Hematopoietic multipotent progenitor cell treated with erythropoietin and hydrocortisone succinate and interleukin-3 and kit ligand, for 17 days (in vitro differentiated cells): ENCODE measurements at regions not wholly inside any gene's neighbourhood (a gene's known extent, or its start where the extent isn't known, plus 50 kb on each side); places are given as distances from the start of the nearest gene placed in this dataset.

Experiments used
- DNase-seq: peaks from one replicate; pipeline ENCODE4 v3.0.0-alpha.2; 2015; ENCODE audit warnings: low spot score

DNA sequence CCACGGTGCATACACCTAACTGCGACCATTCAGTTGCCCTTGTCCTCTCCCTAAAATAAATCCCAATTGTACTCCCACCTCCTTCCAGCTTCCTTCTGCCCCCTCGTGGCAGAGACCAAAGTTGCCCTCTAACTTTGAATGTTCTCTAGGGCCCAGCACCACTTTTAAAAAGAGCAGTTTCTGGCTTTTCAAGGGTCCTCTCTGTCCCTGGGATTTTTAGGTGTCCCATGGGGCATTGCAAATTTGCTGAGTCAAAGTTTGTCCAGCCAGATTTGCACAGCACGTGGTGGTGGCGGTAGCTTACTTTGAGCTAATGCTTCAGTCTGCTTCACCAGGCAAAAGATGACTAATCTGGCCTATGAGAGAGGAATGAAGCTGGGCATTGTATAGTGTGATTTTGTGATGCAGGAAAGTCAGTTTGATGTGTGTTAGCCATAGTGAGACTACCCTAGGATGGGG lies 100.2 kb downstream of the PERP start:
- no peak for DNase-seq

DNA sequence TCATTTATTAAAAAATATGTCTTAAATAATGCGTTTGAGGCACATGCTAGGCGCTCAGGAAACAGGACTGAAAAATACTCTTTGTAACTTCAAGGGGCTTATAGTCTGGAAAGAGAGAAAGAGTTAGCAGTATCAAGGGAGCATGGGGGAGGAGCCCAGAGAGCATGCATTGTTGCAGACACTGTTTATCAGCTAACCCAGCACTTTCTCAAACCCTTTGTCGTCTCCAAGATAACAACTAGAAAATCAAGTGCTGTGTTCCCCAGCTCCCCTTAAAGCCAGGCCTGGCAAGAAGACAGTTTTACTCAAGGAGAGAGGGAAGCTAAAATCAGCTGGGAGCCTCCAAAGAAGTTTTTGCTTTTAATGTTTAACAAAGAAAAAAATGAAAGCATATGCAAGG lies 98.4 kb downstream of the PERP start:
- DNase-seq, result no peak

DNA sequence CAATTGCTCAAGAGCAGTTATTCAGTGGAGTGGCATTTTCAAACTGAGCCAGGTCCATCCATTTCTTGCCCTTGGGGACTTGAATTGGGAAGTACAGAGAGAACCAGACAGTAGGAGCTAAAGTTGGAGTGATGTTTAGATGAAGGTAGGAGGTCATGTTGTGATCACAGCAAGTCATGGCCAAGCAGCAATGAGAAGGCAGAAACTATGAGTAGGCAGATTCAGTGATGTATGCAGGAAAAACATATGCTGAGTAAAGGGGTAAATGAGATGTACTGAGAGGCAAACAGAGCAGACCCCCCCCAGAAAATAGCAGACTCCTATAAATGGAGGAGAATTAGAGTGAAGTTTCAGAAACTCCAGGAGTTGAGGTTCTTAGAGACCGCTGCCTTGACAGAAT lies 95.8 kb downstream of the PERP start:
- DNase-seq, result no peak

GRCh38 chr6:138012682-138013081 lies 94.5 kb downstream of the PERP start:
- DNase-seq, result no peak

DNA sequence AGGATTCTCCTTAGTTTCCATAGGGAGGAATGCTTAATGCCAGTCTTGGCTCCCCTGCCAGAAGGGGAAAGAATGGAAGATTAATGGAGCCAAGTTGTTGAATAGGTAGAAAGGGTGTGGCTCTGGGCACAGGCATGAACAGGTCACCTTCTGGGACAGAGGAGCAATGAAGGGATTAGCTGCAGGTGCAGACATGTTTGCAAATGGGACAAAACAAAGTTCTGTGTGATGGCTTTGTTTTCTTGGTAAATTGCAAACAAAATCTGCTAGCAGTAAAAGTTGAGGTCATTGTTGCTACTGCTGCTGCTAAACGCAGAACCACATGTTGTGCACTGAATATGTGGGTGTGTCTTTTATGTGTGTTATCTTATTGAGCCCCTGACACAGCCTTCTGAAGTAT lies 93.3 kb downstream of the PERP start:
- no peak for DNase-seq

DNA sequence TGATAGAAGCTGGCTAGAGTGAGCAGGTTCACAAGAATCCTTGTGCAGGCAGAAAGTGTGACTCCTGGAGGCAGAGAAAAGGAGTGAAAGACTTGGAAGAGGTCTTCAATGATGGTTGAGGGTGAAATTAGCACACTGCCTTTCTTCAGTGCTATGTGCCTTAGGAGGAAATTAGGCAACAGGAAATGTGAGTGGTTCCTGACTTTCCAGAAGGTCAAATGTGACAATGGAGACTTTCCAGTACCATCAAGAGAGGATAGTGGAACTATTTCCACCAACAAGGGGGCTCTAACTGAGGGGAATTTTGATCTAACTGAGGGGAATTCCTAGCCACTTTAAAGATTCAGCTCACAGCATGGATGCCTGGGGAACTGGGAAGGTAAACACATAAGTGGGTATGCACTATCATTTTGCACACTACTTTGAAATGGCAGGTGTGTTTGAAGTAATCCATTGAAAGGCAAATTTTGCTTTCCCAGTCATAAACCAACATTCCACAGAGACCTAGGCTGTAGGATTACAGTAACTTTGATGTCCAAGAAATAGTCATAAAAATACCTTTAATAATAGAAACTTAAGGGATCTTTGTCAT lies 90.0 kb downstream of the PERP start:
- no peak for DNase-seq

GRCh38 chr6:138018297-138018696 lies 88.9 kb downstream of the PERP start:
- DNase-seq, result no peak

- DNase-seq, result no peak
Observed at GRCh38 chr6:138025528-138025978, 81.7 kb downstream of the PERP start.

DNA sequence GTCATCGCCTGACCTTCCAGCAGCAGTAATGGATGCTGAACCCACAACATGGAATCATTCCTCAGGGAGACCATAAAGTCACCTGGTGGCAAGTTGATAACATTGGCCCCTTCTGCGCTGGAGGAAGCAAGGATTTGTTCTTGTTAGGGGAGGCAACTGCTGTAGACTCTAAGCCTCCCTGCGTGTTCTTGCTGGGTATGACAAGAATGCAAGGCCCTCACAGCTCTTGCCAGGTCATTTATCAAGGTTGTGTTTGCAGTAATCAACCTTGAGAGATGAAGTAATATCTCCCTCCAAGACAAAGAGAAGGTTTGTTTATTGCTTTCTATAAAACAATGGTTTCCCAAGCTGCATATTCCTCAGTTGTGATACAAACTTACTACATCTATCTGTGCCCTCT lies 80.9 kb downstream of the PERP start:
- no peak for DNase-seq

DNA sequence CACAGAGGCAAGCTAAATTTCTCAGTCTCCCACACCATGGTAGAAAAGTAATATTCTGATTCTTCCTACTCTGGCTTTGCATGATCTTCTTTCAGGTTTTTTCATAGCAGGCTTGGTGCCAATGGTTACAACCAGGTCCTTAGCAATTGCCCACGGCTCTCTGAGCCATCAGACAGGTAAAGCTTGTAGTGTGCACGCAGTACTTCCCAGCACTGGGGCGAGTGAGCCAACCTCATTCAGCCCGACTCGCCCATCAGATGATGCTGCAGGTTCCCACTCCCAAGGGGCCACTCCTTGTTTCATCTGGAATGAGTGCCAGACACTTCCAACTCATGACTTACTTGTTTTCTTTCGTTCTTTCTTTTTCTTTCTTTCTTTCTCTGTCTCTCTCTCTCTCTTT lies 78.3 kb downstream of the PERP start:
- no peak for DNase-seq

GRCh38 chr6:138030872-138031271 lies 76.3 kb downstream of the PERP start:
- no peak for DNase-seq

- DNase-seq, result no peak
Observed at GRCh38 chr6:138031417-138031816, 75.8 kb downstream of the PERP start.

- no peak for DNase-seq
Observed at GRCh38 chr6:138031850-138032249, 75.4 kb downstream of the PERP start.

DNA sequence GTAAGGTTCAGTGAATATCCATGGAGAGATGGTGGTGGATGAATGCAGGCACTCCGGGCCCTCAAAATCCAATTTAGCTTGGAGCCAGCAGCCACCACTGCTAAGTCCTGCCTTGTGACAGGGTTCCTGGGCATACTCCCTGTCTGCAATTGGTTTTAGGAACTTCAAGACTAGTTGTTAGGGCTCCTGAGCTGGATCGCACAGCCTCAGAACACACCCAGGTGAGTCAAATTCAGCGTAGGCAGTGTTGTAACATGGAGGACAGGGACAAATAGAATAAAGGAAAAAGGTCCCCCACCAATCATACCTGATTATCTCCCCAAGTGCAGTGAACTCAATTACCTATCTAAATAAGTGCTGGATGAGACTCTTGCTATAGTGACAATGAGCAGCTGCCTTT lies 74.6 kb downstream of the PERP start:
- DNase-seq, result no peak

GRCh38 chr6:138034229-138034628 lies 73.0 kb downstream of the PERP start:
- no peak for DNase-seq

DNA sequence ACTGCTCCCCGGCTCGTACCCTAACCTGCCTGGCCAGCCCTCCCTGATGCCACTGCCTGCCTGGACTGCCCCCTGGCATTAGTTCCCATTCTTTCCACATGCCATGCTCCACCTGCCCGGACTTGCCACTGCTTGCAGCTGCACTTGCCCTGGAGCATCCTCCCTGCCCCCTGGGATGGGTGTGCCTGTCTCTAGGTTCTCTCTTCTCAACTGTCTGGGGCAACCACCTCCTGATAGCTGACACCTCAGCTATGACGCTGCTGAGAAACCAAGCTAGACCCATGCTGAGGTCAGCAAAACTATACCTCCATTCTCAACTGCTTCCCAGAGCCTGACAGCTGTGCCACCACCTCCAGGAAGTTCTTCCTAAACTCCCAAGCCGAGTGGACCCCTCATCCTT lies 72.1 kb downstream of the PERP start:
- DNase-seq, result no peak

DNA sequence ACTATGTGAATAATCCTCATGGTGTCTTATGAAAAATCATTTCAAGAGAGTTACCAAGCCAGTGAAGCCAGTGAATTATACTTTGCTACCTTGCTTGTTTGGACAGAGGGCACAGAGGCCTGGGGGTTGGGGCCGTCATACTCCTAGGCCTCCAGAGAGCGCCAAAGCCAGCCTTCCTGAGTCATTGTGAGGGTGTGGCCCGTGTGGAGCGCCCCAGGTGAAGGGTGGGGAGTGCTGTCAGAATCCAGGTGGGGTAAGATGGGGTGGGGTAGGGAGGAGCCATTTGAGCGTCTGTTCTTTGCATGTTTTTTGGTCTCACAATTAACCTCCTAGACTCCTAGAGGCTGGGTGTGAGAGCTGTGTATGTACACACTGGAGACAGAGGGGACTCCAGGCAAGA lies 71.1 kb downstream of the PERP start:
- DNase-seq, result no peak

GRCh38 chr6:138037009-138037504 lies 70.2 kb downstream of the PERP start:
- DNase-seq, result no peak

DNA sequence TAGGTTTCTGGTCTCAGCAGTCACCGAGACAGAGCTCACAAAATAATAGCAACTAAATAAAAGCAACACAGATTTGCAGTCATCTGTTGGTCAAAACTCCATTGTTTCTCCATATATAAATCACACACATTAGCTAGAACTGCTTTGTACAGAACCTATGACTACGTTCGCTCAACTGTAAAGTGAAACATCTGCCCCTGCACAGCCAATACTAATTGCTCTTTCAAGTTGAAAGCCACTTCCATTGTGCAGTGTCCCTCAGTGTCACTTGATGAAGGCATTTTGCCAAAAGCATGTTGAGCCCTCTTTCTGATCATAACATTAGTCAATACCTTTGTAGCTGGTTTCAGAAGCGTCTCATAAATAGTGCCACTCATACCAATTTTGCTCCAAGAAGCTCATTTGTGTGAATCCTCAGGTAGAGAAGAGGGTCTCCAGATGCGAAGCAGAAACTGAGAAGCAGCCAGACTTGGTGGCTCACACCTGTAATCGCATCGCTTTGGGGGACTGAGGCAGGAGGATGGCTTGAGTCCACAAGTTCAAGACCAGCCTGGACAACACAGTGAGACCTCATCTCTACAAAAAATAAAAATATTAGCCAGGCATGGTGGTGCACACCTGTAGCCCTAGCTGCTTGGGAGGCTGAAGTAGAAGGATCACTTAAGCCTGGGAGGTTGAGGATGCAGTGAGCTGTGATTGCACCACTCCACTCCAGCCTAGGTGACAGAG lies 68.9 kb downstream of the PERP start:
- DNase-seq, result no peak
